ENCODE measurements at regions not wholly inside any gene's neighbourhood (a gene's known extent, or its start where the extent isn't known, plus 50 kb on each side); places are given as distances from the start of the nearest gene placed in this dataset.

- no peak overlapping the region for H3K4me3 Mint-ChIP-seq
- H3K27ac Mint-ChIP-seq (ENCODE audit: low read depth), result no peak overlapping the region
- no peaks in the 10 kb centered on the region for H3K27me3 Mint-ChIP-seq
Observed at GRCh38 chr21:25466470-25466869, 140.8 kb downstream of the MRPL39 start.

GRCh38 chr21:25465263-25465662 lies 142.0 kb downstream of the MRPL39 start:
- no peak overlapping the region for H3K4me3 Mint-ChIP-seq
- no peaks in the 10 kb centered on the region for H3K27me3 Mint-ChIP-seq
- no peak overlapping the region for H3K27ac Mint-ChIP-seq (ENCODE audit: low read depth)
- no peak for ATAC-seq (replicated peaks; ENCODE audit: extremely low read depth, poor library complexity, severe bottlenecking)
- H3K9me3 Mint-ChIP-seq, result no peaks in the 10 kb centered on the region
- peaks cover 10% of the 10 kb centered on the region for H3K4me1 Mint-ChIP-seq
- DNase-seq (ENCODE audit: low spot score in 2 of 2), result no peak
- H3K36me3 Mint-ChIP-seq (ENCODE audit: insufficient read depth), result no peaks in the 10 kb centered on the region

More at GRCh38 chr21:25466470-25466869, 140.8 kb downstream of the MRPL39 start:
- ATAC-seq (replicated peaks; ENCODE audit: extremely low read depth, poor library complexity, severe bottlenecking) (no peak), DNase-seq (ENCODE audit: low spot score in 2 of 2) (no peak)
- Mint-ChIP-seq H3K36me3 (ENCODE audit: insufficient read depth) (no peaks in the 10 kb centered on the region), H3K9me3 (no peaks in the 10 kb centered on the region), H3K4me1 (peaks cover 10% of the 10 kb centered on the region)

- H3K4me3 Mint-ChIP-seq, result no peak overlapping the region
- H3K9me3 Mint-ChIP-seq, result no peaks in the 10 kb centered on the region
- DNase-seq (ENCODE audit: low spot score in 2 of 2) (no peak), ATAC-seq (replicated peaks; ENCODE audit: extremely low read depth, poor library complexity, severe bottlenecking) (peak; percentile 64)
- no peak overlapping the region for H3K27ac Mint-ChIP-seq (ENCODE audit: low read depth)
- H3K36me3 Mint-ChIP-seq (ENCODE audit: insufficient read depth), result no peaks in the 10 kb centered on the region
- H3K27me3 Mint-ChIP-seq, result no peaks in the 10 kb centered on the region
- H3K4me1 Mint-ChIP-seq, result peaks cover 10% of the 10 kb centered on the region
Observed at GRCh38 chr21:25464275-25464674, 143.0 kb downstream of the MRPL39 start.

- H3K36me3 Mint-ChIP-seq (ENCODE audit: insufficient read depth), result peaks cover 1% of the 10 kb centered on the region
- no peak overlapping the region for H3K27ac Mint-ChIP-seq (ENCODE audit: low read depth)
- H3K4me3 Mint-ChIP-seq, result no peak overlapping the region
- H3K9me3 Mint-ChIP-seq, result no peaks in the 10 kb centered on the region
- H3K4me1 Mint-ChIP-seq, result peaks cover 12% of the 10 kb centered on the region
- ATAC-seq (replicated peaks; ENCODE audit: extremely low read depth, poor library complexity, severe bottlenecking) (no peak), DNase-seq (ENCODE audit: low spot score in 2 of 2) (no peak)
- H3K27me3 Mint-ChIP-seq, result no peaks in the 10 kb centered on the region
Observed at GRCh38 chr21:25462517-25462971, 144.7 kb downstream of the MRPL39 start.

- Mint-ChIP-seq H3K9me3 (no peaks in the 10 kb centered on the region), H3K4me1 (peaks cover 19% of the 10 kb centered on the region), H3K27ac (ENCODE audit: low read depth) (no peak overlapping the region)
Observed at GRCh38 chr21:25461725-25462124, 145.6 kb downstream of the MRPL39 start.

GRCh38 chr21:25459993-25460392 lies 147.3 kb downstream of the MRPL39 start:
- H3K27ac Mint-ChIP-seq (ENCODE audit: low read depth), result peak overlapping the region; percentile 8
- H3K27me3 Mint-ChIP-seq, result no peaks in the 10 kb centered on the region
- no peak overlapping the region for H3K4me3 Mint-ChIP-seq
- peaks cover 4% of the 10 kb centered on the region for H3K36me3 Mint-ChIP-seq (ENCODE audit: insufficient read depth)
- no peak for DNase-seq (ENCODE audit: low spot score in 2 of 2)
- no peak for ATAC-seq (replicated peaks; ENCODE audit: extremely low read depth, poor library complexity, severe bottlenecking)
- H3K4me1 Mint-ChIP-seq, result peaks cover 19% of the 10 kb centered on the region
- H3K9me3 Mint-ChIP-seq, result no peaks in the 10 kb centered on the region

More at GRCh38 chr21:25461725-25462124, 145.6 kb downstream of the MRPL39 start:
- no peak overlapping the region for H3K4me3 Mint-ChIP-seq
- H3K27me3 Mint-ChIP-seq, result no peaks in the 10 kb centered on the region
- peaks cover 4% of the 10 kb centered on the region for H3K36me3 Mint-ChIP-seq (ENCODE audit: insufficient read depth)
- ATAC-seq (replicated peaks; ENCODE audit: extremely low read depth, poor library complexity, severe bottlenecking) (no peak), DNase-seq (ENCODE audit: low spot score in 2 of 2) (no peak)

- Mint-ChIP-seq H3K36me3 (ENCODE audit: insufficient read depth) (peaks cover 4% of the 10 kb centered on the region), H3K4me1 (peaks cover 19% of the 10 kb centered on the region), H3K27me3 (no peaks in the 10 kb centered on the region), H3K9me3 (no peaks in the 10 kb centered on the region), H3K4me3 (no peak overlapping the region), H3K27ac (ENCODE audit: low read depth) (no peak overlapping the region)
- ATAC-seq (replicated peaks; ENCODE audit: extremely low read depth, poor library complexity, severe bottlenecking) (no peak), DNase-seq (ENCODE audit: low spot score in 2 of 2) (no peak)
Observed at GRCh38 chr21:25459365-25459764, 147.9 kb downstream of the MRPL39 start.

GRCh38 chr21:25458484-25458883 lies 148.8 kb downstream of the MRPL39 start:
- H3K27me3 Mint-ChIP-seq, result no peaks in the 10 kb centered on the region
- no peak overlapping the region for H3K4me3 Mint-ChIP-seq
- H3K27ac Mint-ChIP-seq (ENCODE audit: low read depth), result no peak overlapping the region
- ATAC-seq (replicated peaks; ENCODE audit: extremely low read depth, poor library complexity, severe bottlenecking), result no peak
- no peak for DNase-seq (ENCODE audit: low spot score in 2 of 2)
- H3K9me3 Mint-ChIP-seq, result no peaks in the 10 kb centered on the region
- H3K36me3 Mint-ChIP-seq (ENCODE audit: insufficient read depth), result peaks cover 4% of the 10 kb centered on the region
- H3K4me1 Mint-ChIP-seq, result peaks cover 19% of the 10 kb centered on the region

- Mint-ChIP-seq H3K9me3 (no peaks in the 10 kb centered on the region), H3K4me3 (no peak overlapping the region), H3K36me3 (ENCODE audit: insufficient read depth) (peaks cover 4% of the 10 kb centered on the region), H3K4me1 (peaks cover 19% of the 10 kb centered on the region), H3K27ac (ENCODE audit: low read depth) (peak overlapping the region; percentile 89), H3K27me3 (no peaks in the 10 kb centered on the region)
- no peak for ATAC-seq (replicated peaks; ENCODE audit: extremely low read depth, poor library complexity, severe bottlenecking)
- no peak for DNase-seq (ENCODE audit: low spot score in 2 of 2)
Observed at GRCh38 chr21:25457946-25458345, 149.3 kb downstream of the MRPL39 start.

GRCh38 chr21:25457411-25457810 lies 149.9 kb downstream of the MRPL39 start:
- Mint-ChIP-seq H3K4me3 (peak overlapping the region; percentile 71), H3K27ac (ENCODE audit: low read depth) (peak overlapping the region; percentile 89), H3K36me3 (ENCODE audit: insufficient read depth) (peaks cover 4% of the 10 kb centered on the region), H3K9me3 (no peaks in the 10 kb centered on the region), H3K4me1 (peaks cover 16% of the 10 kb centered on the region), H3K27me3 (no peaks in the 10 kb centered on the region)
- no peak for DNase-seq (ENCODE audit: low spot score in 2 of 2)
- ATAC-seq (replicated peaks; ENCODE audit: extremely low read depth, poor library complexity, severe bottlenecking), result peak; percentile 96

- ATAC-seq (replicated peaks; ENCODE audit: extremely low read depth, poor library complexity, severe bottlenecking) (peak; percentile 38), DNase-seq (ENCODE audit: low spot score in 2 of 2) (no peak)
- H3K36me3 Mint-ChIP-seq (ENCODE audit: insufficient read depth), result peaks cover 4% of the 10 kb centered on the region
- H3K4me1 Mint-ChIP-seq, result peaks cover 15% of the 10 kb centered on the region
- no peaks in the 10 kb centered on the region for H3K27me3 Mint-ChIP-seq
- peak overlapping the region; percentile 71 for H3K4me3 Mint-ChIP-seq
- H3K27ac Mint-ChIP-seq (ENCODE audit: low read depth), result peak overlapping the region; percentile 89
- no peaks in the 10 kb centered on the region for H3K9me3 Mint-ChIP-seq
Observed at GRCh38 chr21:25456672-25457071, 150.6 kb downstream of the MRPL39 start.

GRCh38 chr21:25453524-25453923 lies 153.8 kb downstream of the MRPL39 start:
- H3K4me1 Mint-ChIP-seq, result peaks cover 15% of the 10 kb centered on the region
- DNase-seq (ENCODE audit: low spot score in 2 of 2) (no peak), ATAC-seq (replicated peaks; ENCODE audit: extremely low read depth, poor library complexity, severe bottlenecking) (no peak)
- peaks cover 4% of the 10 kb centered on the region for H3K36me3 Mint-ChIP-seq (ENCODE audit: insufficient read depth)
- H3K27ac Mint-ChIP-seq (ENCODE audit: low read depth), result no peak overlapping the region
- no peak overlapping the region for H3K4me3 Mint-ChIP-seq
- H3K27me3 Mint-ChIP-seq, result no peaks in the 10 kb centered on the region
- H3K9me3 Mint-ChIP-seq, result no peaks in the 10 kb centered on the region

GRCh38 chr21:25449950-25450349 lies 157.3 kb downstream of the MRPL39 start:
- Mint-ChIP-seq H3K27me3 (no peaks in the 10 kb centered on the region), H3K9me3 (no peaks in the 10 kb centered on the region), H3K36me3 (ENCODE audit: insufficient read depth) (no peaks in the 10 kb centered on the region), H3K27ac (ENCODE audit: low read depth) (no peak overlapping the region), H3K4me3 (no peak overlapping the region), H3K4me1 (no peaks in the 10 kb centered on the region)
- no peak for ATAC-seq (replicated peaks; ENCODE audit: extremely low read depth, poor library complexity, severe bottlenecking)
- DNase-seq (ENCODE audit: low spot score in 2 of 2), result no peak

- Mint-ChIP-seq H3K4me1 (no peaks in the 10 kb centered on the region), H3K27ac (ENCODE audit: low read depth) (no peak overlapping the region), H3K4me3 (no peak overlapping the region), H3K9me3 (no peaks in the 10 kb centered on the region), H3K27me3 (no peaks in the 10 kb centered on the region), H3K36me3 (ENCODE audit: insufficient read depth) (no peaks in the 10 kb centered on the region)
- DNase-seq (ENCODE audit: low spot score in 2 of 2) (no peak), ATAC-seq (replicated peaks; ENCODE audit: extremely low read depth, poor library complexity, severe bottlenecking) (no peak)
Observed at GRCh38 chr21:25441835-25442234, 165.4 kb downstream of the MRPL39 start.
